GM12878 (cell line): ENCODE measurements at regions not wholly inside any gene's neighbourhood (a gene's known extent, or its start where the extent isn't known, plus 50 kb on each side); places are given as distances from the start of the nearest gene placed in this dataset.

Experiments
- ATAC-seq: fragments of 200-7000 bp; cut with Tn5 transposase; 3 replicates; pipeline ENCODE4 v1.9.1; 2020; ENCODE audit warnings: mild to moderate bottlenecking, moderate library complexity
- BruUV-seq: library from RNA; stranded (reverse); fragments of 400-500 nt; replicated peaks from 2 replicates; lab custom pipeline; 2021; lab: Mats Ljungman, UMichigan
- CTCF ChIA-PET: fragments of 300-600 bp; sonication (Branson Sonifier 250); formaldehyde crosslinking; extraction: SDS; loops from one replicate; lab custom pipeline; 2021; ENCODE audit warnings: inconsistent platforms; lab: Yijun Ruan, JAX
- POLR2A ChIA-PET: fragments of 350-600 bp; formaldehyde crosslinking; extraction: SDS; loops from one replicate; lab custom pipeline; 2021; ENCODE audit warnings: inconsistent platforms; lab: Charles Lee
- RAD21 ChIA-PET: fragments of 300-600 bp; sonication (Branson Sonifier 250); formaldehyde crosslinking; loops from one replicate; lab custom pipeline; 2023; ENCODE audit warnings: antibody characterized with exemption; ENCODE audit not compliant: unreplicated experiment; lab: Charles Lee
- SMC1A ChIA-PET: fragments of 300-600 bp; sonication (Branson Sonifier 250); formaldehyde crosslinking; loops from one replicate; lab custom pipeline; 2023; ENCODE audit not compliant: unreplicated experiment, uncharacterized antibody; lab: Charles Lee
- DNase-seq: peaks from one replicate; pipeline ENCODE4 v3.0.0-alpha.2; 2011; ENCODE audit warnings: low read depth, low spot score
- FAIRE-seq: peaks from 3 replicates; lab custom pipeline; 2011; peaks lifted over from hg19 to GRCh38; lab: Jason Lieb, UNC
- H2AFZ ChIP-seq: 2 replicates; pipeline ENCODE4 v1.6.0; 2011; ENCODE audit warnings: low read depth, low read length, control low read depth; ENCODE audit not compliant: control insufficient read depth
- H3K27ac ChIP-seq: 2 replicates; pipeline ENCODE4 v1.5.1; 2011; ENCODE audit warnings: control low read depth; ENCODE audit not compliant: control insufficient read depth, insufficient read depth
- H3K27me3 ChIP-seq, 2 experiments: replicated peaks in 1 of 2; 2 replicates each; pipeline versions ENCODE4 v1.6.0 to v1.6.1; 2011; ENCODE audit warnings: low read length in 1 of 2; ENCODE audit not compliant: control insufficient read depth in 2 of 2, insufficient read depth in 2 of 2
- H3K36me3 ChIP-seq, 2 experiments: 2 replicates each; pipeline ENCODE4 v1.5.1; 2011; ENCODE audit warnings: low read length in 1 of 2; ENCODE audit not compliant: control insufficient read depth in 2 of 2, insufficient read depth in 2 of 2
- H3K4me1 ChIP-seq: 2 replicates; pipeline ENCODE4 v1.6.1; 2011; ENCODE audit warnings: mild to moderate bottlenecking, low read length, moderate library complexity, mixed read lengths; ENCODE audit not compliant: control insufficient read depth, insufficient read depth
- H3K4me2 ChIP-seq: 2 replicates; pipeline ENCODE4 v1.6.0; 2011; ENCODE audit warnings: control low read depth; ENCODE audit not compliant: control insufficient read depth, insufficient read depth
- H3K4me3 ChIP-seq: fragments of 200-600 bp; sonication (generic); 2 replicates; pipeline ENCODE4 v1.5.1; 2016
- H3K79me2 ChIP-seq: 2 replicates; pipeline ENCODE4 v1.6.0; 2011; ENCODE audit warnings: low read length; ENCODE audit not compliant: control insufficient read depth, insufficient read depth
- H3K9ac ChIP-seq: 2 replicates; pipeline ENCODE4 v1.8.0; 2011; ENCODE audit warnings: low read length, control low read depth, mixed read lengths; ENCODE audit not compliant: control insufficient read depth, insufficient read depth
- H3K9me3 ChIP-seq: replicated peaks from 3 replicates; pipeline ENCODE4 v1.5.1; 2011; ENCODE audit warnings: mild to moderate bottlenecking, low read length; ENCODE audit not compliant: control insufficient read depth, insufficient read depth
- H4K20me1 ChIP-seq: 2 replicates; pipeline ENCODE4 v1.6.0; 2011; ENCODE audit not compliant: control insufficient read depth, insufficient read depth
- HSF1 ChIP-seq: fragments of 150-350 bp; IDR thresholded peaks from 2 replicates; pipeline ENCODE4 v1.6.1; 2014; ENCODE audit warnings: mild to moderate bottlenecking, low read depth, low read length
- MYC ChIP-seq: IDR thresholded peaks from 2 replicates; pipeline ENCODE4 v1.6.1; 2011; ENCODE audit warnings: mild to moderate bottlenecking, low read length, moderate library complexity, inconsistent platforms; ENCODE audit not compliant: insufficient read depth, insufficient replicate concordance, insufficient read length, severe bottlenecking
- NBN ChIP-seq: fragments of 450-650 bp; IDR thresholded peaks from 2 replicates; pipeline ENCODE4 v1.6.1; 2016
- NFYB ChIP-seq: IDR thresholded peaks from 2 replicates; pipeline ENCODE4 v1.6.1; 2011; ENCODE audit warnings: low read depth, mild to moderate bottlenecking, low read length, improper control_type of control experiment, moderate library complexity; ENCODE audit not compliant: insufficient read depth
- PAX8 ChIP-seq: fragments of 450-650 bp; IDR thresholded peaks from 2 replicates; pipeline ENCODE4 v1.6.1; 2017; ENCODE audit warnings: mild to moderate bottlenecking, moderate library complexity
- PRDM15 ChIP-seq: fragments of 450-650 bp; formaldehyde crosslinking; IDR thresholded peaks from 2 replicates; pipeline ENCODE4 v1.4.0; 2020; ENCODE audit warnings: mild to moderate bottlenecking, moderate library complexity
- SREBF1 ChIP-seq: IDR thresholded peaks from 2 replicates; pipeline ENCODE4 v1.6.1; 2012; ENCODE audit warnings: mild to moderate bottlenecking, low read length
- TARDBP ChIP-seq: IDR thresholded peaks from 2 replicates; pipeline ENCODE4 v1.6.1; 2016; ENCODE audit warnings: borderline replicate concordance
- TCF7 ChIP-seq: IDR thresholded peaks from 2 replicates; pipeline ENCODE4 v1.6.1; 2014; ENCODE audit warnings: antibody characterized with exemption, borderline replicate concordance
- YBX1 ChIP-seq: fragments of 450-650 bp; IDR thresholded peaks from 2 replicates; pipeline ENCODE4 v1.6.1; 2016; ENCODE audit warnings: antibody characterized with exemption
- WGBS: methylation state at CpG from one replicate; pipeline ENCODE4 v1.1.6; 2016; ENCODE audit warnings: low lambda C conversion rate; ENCODE audit not compliant: insufficient replicate concordance, insufficient coverage; ENCODE audit errors: missing lambda C conversion rate; 5-methylcytosine and 5-hydroxymethylcytosine counted together
- in situ Hi-C: fragments of 300-500 bp; cut with MboI; formaldehyde crosslinking; loops from 9 replicates; pipeline ENCODE4 v1.14.3; 2018; ENCODE audit warnings: mixed read lengths
- intact Hi-C: fragments of 100-400 bp; cut with micrococcal nuclease; formaldehyde crosslinking; loops from one replicate; pipeline ENCODE4 v1.14.2; 2022; ENCODE audit not compliant: unreplicated experiment

- no peak overlapping the region for H3K4me3 ChIP-seq
- no peaks in the 10 kb centered on the region; the same call in 2 of the 3 replicates for H3K9me3 ChIP-seq
- 20% methylated on average over 6 of the region's 6 CpGs for WGBS
- no peaks in the 10 kb centered on the region for H4K20me1 ChIP-seq
- TF ChIP-seq HSF1 (no peak), SREBF1 (no peak), TARDBP (no peak), YBX1 (no peak), NFYB (no peak), PRDM15 (CRISPR knock-in tag) (no peak), MYC (no peak), PAX8 (no peak), TCF7 (no peak), NBN (no peak)
- TF ChIP-seq, all 136 proteins: peak for 0
- ChIA-PET SMC1A (interaction anchor here (1.0 kb wide), 1 partner anchor 62 kb away, joined by 3 read pairs; no protein-coding TSS in a partner anchor), RAD21 (no interaction called here), CTCF (no interaction called here), POLR2A (no interaction called here)
- Histone ChIP-seq H3K79me2 (no peaks in the 10 kb centered on the region), H3K27me3 (no peaks in the 10 kb centered on the region), H2AFZ (no peak overlapping the region), H3K36me3 (no peaks in the 10 kb centered on the region), H3K27ac (no peak overlapping the region), H3K4me1 (no peaks in the 10 kb centered on the region), H3K4me2 (no peak overlapping the region), H3K9ac (no peak overlapping the region)
- in situ Hi-C loops (no loop called here), intact Hi-C loops (no loop called here)
- DNase-seq (no peak), FAIRE-seq (no peak), ATAC-seq (no peak)
- no TSS peak for BruUV-seq
These were observed 339.4 kb downstream of the RND3 start for GRCh38 chr2:150147889-150148683.
